HEK293 (cell line): ENCODE measurements at regions not wholly inside any gene's neighbourhood (a gene's known extent, or its start where the extent isn't known, plus 50 kb on each side); places are given as distances from the start of the nearest gene placed in this dataset.

Source experiments
- GLI4 ChIP-seq: fragments of 450-650 bp; formaldehyde crosslinking; IDR thresholded peaks from 2 replicates; pipeline ENCODE4 v1.5.1; 2016; ENCODE audit warnings: missing biosample characterization, missing genetic modification characterization
- MYNN ChIP-seq: fragments of 450-650 bp; formaldehyde crosslinking; IDR thresholded peaks from 2 replicates; pipeline ENCODE4 v1.5.1; 2016; ENCODE audit warnings: missing biosample characterization, missing genetic modification characterization, borderline replicate concordance
- REPIN1 ChIP-seq: fragments of 450-650 bp; formaldehyde crosslinking; IDR thresholded peaks from 2 replicates; pipeline ENCODE4 v1.5.1; 2017; ENCODE audit warnings: missing biosample characterization, missing genetic modification characterization, low read depth
- SALL2 ChIP-seq: fragments of 450-650 bp; formaldehyde crosslinking; IDR thresholded peaks from 2 replicates; pipeline ENCODE4 v1.5.0; 2017; ENCODE audit warnings: missing biosample characterization, mild to moderate bottlenecking, missing genetic modification characterization, borderline replicate concordance
- ZFP3 ChIP-seq: fragments of 450-650 bp; formaldehyde crosslinking; IDR thresholded peaks from 2 replicates; pipeline ENCODE4 v1.5.1; 2016; ENCODE audit warnings: low read depth, missing biosample characterization, missing genetic modification characterization
- ZNF10 ChIP-seq: fragments of 450-650 bp; formaldehyde crosslinking; IDR thresholded peaks from 2 replicates; pipeline ENCODE4 v1.5.1; 2017; ENCODE audit warnings: missing biosample characterization, missing genetic modification characterization
- ZNF174 ChIP-seq: fragments of 450-650 bp; formaldehyde crosslinking; IDR thresholded peaks from 2 replicates; pipeline ENCODE4 v1.5.0; 2017; ENCODE audit warnings: missing biosample characterization, mild to moderate bottlenecking, missing genetic modification characterization
- ZNF184 ChIP-seq: fragments of 450-650 bp; IDR thresholded peaks from 2 replicates; pipeline ENCODE4 v1.5.1; 2018; ENCODE audit warnings: missing biosample characterization, mild to moderate bottlenecking, missing genetic modification characterization
- ZNF394 ChIP-seq: fragments of 450-650 bp; formaldehyde crosslinking; IDR thresholded peaks from 2 replicates; pipeline ENCODE4 v1.5.1; 2016; ENCODE audit warnings: missing biosample characterization, missing genetic modification characterization, mild to moderate bottlenecking, moderate library complexity, borderline replicate concordance
- ZNF544 ChIP-seq: fragments of 450-650 bp; formaldehyde crosslinking; IDR thresholded peaks from 2 replicates; pipeline ENCODE4 v1.5.0; 2017; ENCODE audit warnings: missing biosample characterization, missing genetic modification characterization
- ZNF561 ChIP-seq: fragments of 450-650 bp; IDR thresholded peaks from 2 replicates; pipeline ENCODE4 v1.5.1; 2018; ENCODE audit warnings: missing biosample characterization, missing genetic modification characterization, borderline replicate concordance
- ZNF654 ChIP-seq: fragments of 450-650 bp; formaldehyde crosslinking; IDR thresholded peaks from 2 replicates; pipeline ENCODE4 v1.5.1; 2016; ENCODE audit warnings: low read depth, missing biosample characterization, missing genetic modification characterization
- ZNF660 ChIP-seq: fragments of 450-650 bp; IDR thresholded peaks from 2 replicates; pipeline ENCODE4 v1.5.1; 2018; ENCODE audit warnings: missing biosample characterization, mild to moderate bottlenecking, missing genetic modification characterization
- ZNF664 ChIP-seq: fragments of 450-650 bp; formaldehyde crosslinking; IDR thresholded peaks from 2 replicates; pipeline ENCODE4 v1.5.1; 2016; ENCODE audit warnings: missing biosample characterization, missing genetic modification characterization
- ZSCAN18 ChIP-seq: fragments of 450-650 bp; formaldehyde crosslinking; IDR thresholded peaks from 2 replicates; pipeline ENCODE4 v1.5.1; 2016; ENCODE audit warnings: missing biosample characterization, missing genetic modification characterization
- ZSCAN23 ChIP-seq: fragments of 450-650 bp; formaldehyde crosslinking; IDR thresholded peaks from 2 replicates; pipeline ENCODE4 v1.5.1; 2016; ENCODE audit warnings: missing biosample characterization, missing genetic modification characterization
- TF ChIP-seq, protein P1 (sequence below): fragments of 450-650 bp; formaldehyde crosslinking; IDR thresholded peaks from 2 replicates; pipeline ENCODE4 v1.5.1; 2016; ENCODE audit warnings: missing biosample characterization, missing genetic modification characterization
- TF ChIP-seq, protein P2 (sequence below): fragments of 450-650 bp; formaldehyde crosslinking; conservative IDR thresholded peaks from 2 replicates; pipeline ENCODE4 v1.5.1; 2016; ENCODE audit warnings: low read depth, missing biosample characterization, missing genetic modification characterization
- TF ChIP-seq, protein P3 (sequence below): fragments of 450-650 bp; formaldehyde crosslinking; conservative IDR thresholded peaks from 2 replicates; pipeline ENCODE4 v1.5.1; 2016; ENCODE audit warnings: low read depth, missing biosample characterization, missing genetic modification characterization
- TF ChIP-seq, protein P4 (sequence below): fragments of 450-650 bp; formaldehyde crosslinking; IDR thresholded peaks from 2 replicates; pipeline ENCODE4 v1.5.1; 2016; ENCODE audit warnings: missing biosample characterization, missing genetic modification characterization
- TF ChIP-seq, protein P5 (sequence below): fragments of 450-650 bp; formaldehyde crosslinking; IDR thresholded peaks from 2 replicates; pipeline ENCODE4 v1.5.1; 2017; ENCODE audit warnings: missing biosample characterization, missing genetic modification characterization
- TF ChIP-seq, protein P6 (sequence below): fragments of 450-650 bp; formaldehyde crosslinking; IDR thresholded peaks from 2 replicates; pipeline ENCODE4 v1.5.1; 2016; ENCODE audit warnings: missing biosample characterization, missing genetic modification characterization

DNA sequence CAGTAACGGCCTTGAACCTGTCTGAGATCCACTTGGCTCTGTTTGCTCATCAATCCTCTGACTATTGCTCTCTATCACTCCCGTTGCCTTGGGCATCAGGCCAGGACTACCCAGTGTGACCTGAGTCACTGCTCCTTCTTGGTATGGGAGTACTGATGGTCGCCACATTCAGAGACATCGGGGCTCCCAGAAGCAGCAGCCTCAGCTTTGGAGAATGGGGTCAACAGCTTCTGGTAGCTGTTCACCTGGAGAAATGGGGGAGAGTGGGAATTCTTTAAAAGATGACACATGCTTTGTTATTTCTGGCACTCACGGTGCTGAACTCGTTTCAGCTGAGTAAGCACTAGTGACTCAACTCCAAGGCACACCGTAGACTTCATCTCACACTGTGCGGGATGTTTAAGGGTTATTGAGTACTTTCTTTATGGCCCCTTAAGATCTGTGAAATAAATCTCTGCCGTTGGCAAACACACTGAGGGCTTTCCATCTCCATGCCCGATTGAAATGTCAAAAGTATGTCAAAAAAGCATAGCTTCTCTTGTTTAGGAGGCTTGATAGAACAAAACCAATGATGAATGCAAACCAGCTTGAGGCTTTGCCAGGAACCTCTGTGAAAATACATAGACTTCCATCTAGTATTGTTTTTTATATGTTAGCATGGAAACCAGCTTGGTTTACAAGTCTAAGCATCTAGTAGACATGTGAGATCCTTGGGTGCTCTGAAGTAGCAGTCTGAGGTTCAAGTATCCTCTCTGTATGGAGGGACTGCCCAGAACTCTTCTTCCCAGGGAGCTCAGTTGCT, 333.1 kb downstream of the CXCL12 start (continued):
- TF ChIP-seq ZSCAN18 (tag by site-specific recombination) (no peak), ZNF664 (tag by site-specific recombination) (no peak), GLI4 (tag by site-specific recombination) (no peak), ZNF174 (no peak), REPIN1 (tag by site-specific recombination) (no peak), ZNF184 (tag by site-specific recombination) (no peak), MYNN (tag by site-specific recombination) (no peak), ZNF544 (tag by site-specific recombination) (no peak), ZNF654 (tag by site-specific recombination) (no peak), ZNF660 (tag by site-specific recombination) (peak; percentile 76), SALL2 (no peak), ZNF561 (tag by site-specific recombination) (peak; percentile 48; the same call in 1 of the 2 replicates), ZNF10 (no peak), ZFP3 (tag by site-specific recombination) (no peak), ZNF394 (tag by site-specific recombination) (0 out of 2 replicates have a peak, but pooled peaks have one; percentile 16), ZSCAN23 (no peak)
- TF ChIP-seq, protein P1, sequence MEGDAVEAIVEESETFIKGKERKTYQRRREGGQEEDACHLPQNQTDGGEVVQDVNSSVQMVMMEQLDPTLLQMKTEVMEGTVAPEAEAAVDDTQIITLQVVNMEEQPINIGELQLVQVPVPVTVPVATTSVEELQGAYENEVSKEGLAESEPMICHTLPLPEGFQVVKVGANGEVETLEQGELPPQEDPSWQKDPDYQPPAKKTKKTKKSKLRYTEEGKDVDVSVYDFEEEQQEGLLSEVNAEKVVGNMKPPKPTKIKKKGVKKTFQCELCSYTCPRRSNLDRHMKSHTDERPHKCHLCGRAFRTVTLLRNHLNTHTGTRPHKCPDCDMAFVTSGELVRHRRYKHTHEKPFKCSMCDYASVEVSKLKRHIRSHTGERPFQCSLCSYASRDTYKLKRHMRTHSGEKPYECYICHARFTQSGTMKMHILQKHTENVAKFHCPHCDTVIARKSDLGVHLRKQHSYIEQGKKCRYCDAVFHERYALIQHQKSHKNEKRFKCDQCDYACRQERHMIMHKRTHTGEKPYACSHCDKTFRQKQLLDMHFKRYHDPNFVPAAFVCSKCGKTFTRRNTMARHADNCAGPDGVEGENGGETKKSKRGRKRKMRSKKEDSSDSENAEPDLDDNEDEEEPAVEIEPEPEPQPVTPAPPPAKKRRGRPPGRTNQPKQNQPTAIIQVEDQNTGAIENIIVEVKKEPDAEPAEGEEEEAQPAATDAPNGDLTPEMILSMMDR (tag by site-specific recombination), result no peak
- TF ChIP-seq, protein P2, sequence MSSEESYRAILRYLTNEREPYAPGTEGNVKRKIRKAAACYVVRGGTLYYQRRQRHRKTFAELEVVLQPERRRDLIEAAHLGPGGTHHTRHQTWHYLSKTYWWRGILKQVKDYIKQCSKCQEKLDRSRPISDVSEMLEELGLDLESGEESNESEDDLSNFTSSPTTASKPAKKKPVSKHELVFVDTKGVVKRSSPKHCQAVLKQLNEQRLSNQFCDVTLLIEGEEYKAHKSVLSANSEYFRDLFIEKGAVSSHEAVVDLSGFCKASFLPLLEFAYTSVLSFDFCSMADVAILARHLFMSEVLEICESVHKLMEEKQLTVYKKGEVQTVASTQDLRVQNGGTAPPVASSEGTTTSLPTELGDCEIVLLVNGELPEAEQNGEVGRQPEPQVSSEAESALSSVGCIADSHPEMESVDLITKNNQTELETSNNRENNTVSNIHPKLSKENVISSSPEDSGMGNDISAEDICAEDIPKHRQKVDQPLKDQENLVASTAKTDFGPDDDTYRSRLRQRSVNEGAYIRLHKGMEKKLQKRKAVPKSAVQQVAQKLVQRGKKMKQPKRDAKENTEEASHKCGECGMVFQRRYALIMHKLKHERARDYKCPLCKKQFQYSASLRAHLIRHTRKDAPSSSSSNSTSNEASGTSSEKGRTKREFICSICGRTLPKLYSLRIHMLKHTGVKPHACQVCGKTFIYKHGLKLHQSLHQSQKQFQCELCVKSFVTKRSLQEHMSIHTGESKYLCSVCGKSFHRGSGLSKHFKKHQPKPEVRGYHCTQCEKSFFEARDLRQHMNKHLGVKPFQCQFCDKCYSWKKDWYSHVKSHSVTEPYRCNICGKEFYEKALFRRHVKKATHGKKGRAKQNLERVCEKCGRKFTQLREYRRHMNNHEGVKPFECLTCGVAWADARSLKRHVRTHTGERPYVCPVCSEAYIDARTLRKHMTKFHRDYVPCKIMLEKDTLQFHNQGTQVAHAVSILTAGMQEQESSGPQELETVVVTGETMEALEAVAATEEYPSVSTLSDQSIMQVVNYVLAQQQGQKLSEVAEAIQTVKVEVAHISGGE (tag by site-specific recombination), result no peak
- TF ChIP-seq, protein P3, sequence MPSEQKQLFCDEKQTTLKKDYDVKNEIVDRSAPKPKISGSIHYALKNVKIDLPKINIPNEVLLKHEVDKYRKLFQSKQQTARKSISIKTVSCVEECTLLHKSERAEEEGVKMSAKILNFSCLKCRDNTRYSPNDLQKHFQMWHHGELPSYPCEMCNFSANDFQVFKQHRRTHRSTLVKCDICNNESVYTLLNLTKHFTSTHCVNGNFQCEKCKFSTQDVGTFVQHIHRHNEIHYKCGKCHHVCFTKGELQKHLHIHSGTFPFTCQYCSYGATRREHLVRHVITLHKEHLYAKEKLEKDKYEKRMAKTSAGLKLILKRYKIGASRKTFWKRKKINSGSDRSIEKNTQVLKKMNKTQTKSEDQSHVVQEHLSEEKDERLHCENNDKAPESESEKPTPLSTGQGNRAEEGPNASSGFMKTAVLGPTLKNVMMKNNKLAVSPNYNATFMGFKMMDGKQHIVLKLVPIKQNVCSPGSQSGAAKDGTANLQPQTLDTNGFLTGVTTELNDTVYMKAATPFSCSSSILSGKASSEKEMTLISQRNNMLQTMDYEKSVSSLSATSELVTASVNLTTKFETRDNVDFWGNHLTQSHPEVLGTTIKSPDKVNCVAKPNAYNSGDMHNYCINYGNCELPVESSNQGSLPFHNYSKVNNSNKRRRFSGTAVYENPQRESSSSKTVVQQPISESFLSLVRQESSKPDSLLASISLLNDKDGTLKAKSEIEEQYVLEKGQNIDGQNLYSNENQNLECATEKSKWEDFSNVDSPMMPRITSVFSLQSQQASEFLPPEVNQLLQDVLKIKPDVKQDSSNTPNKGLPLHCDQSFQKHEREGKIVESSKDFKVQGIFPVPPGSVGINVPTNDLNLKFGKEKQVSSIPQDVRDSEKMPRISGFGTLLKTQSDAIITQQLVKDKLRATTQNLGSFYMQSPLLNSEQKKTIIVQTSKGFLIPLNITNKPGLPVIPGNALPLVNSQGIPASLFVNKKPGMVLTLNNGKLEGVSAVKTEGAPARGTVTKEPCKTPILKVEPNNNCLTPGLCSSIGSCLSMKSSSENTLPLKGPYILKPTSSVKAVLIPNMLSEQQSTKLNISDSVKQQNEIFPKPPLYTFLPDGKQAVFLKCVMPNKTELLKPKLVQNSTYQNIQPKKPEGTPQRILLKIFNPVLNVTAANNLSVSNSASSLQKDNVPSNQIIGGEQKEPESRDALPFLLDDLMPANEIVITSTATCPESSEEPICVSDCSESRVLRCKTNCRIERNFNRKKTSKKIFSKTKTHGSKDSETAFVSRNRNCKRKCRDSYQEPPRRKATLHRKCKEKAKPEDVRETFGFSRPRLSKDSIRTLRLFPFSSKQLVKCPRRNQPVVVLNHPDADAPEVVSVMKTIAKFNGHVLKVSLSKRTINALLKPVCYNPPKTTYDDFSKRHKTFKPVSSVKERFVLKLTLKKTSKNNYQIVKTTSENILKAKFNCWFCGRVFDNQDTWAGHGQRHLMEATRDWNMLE (tag by site-specific recombination), result no peak
- TF ChIP-seq, protein P4, sequence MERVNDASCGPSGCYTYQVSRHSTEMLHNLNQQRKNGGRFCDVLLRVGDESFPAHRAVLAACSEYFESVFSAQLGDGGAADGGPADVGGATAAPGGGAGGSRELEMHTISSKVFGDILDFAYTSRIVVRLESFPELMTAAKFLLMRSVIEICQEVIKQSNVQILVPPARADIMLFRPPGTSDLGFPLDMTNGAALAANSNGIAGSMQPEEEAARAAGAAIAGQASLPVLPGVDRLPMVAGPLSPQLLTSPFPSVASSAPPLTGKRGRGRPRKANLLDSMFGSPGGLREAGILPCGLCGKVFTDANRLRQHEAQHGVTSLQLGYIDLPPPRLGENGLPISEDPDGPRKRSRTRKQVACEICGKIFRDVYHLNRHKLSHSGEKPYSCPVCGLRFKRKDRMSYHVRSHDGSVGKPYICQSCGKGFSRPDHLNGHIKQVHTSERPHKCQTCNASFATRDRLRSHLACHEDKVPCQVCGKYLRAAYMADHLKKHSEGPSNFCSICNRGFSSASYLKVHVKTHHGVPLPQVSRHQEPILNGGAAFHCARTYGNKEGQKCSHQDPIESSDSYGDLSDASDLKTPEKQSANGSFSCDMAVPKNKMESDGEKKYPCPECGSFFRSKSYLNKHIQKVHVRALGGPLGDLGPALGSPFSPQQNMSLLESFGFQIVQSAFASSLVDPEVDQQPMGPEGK (tag by site-specific recombination), result 0 out of 2 replicates have a peak, but pooled peaks have one; percentile 19
- TF ChIP-seq, protein P5, sequence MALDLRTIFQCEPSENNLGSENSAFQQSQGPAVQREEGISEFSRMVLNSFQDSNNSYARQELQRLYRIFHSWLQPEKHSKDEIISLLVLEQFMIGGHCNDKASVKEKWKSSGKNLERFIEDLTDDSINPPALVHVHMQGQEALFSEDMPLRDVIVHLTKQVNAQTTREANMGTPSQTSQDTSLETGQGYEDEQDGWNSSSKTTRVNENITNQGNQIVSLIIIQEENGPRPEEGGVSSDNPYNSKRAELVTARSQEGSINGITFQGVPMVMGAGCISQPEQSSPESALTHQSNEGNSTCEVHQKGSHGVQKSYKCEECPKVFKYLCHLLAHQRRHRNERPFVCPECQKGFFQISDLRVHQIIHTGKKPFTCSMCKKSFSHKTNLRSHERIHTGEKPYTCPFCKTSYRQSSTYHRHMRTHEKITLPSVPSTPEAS (tag by site-specific recombination), result no peak
- TF ChIP-seq, protein P6, sequence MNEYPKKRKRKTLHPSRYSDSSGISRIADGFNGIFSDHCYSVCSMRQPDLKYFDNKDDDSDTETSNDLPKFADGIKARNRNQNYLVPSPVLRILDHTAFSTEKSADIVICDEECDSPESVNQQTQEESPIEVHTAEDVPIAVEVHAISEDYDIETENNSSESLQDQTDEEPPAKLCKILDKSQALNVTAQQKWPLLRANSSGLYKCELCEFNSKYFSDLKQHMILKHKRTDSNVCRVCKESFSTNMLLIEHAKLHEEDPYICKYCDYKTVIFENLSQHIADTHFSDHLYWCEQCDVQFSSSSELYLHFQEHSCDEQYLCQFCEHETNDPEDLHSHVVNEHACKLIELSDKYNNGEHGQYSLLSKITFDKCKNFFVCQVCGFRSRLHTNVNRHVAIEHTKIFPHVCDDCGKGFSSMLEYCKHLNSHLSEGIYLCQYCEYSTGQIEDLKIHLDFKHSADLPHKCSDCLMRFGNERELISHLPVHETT, result no peak
